ENCODE measurements at regions not wholly inside any gene's neighbourhood (a gene's known extent, or its start where the extent isn't known, plus 50 kb on each side); places are given as distances from the start of the nearest gene placed in this dataset.

- TF ChIP-seq CTCF (IDR thresholded peaks at IDR 0.05) = no peak
- TF ChIP-seq POLR2A (IDR thresholded peaks at IDR 0.05) = no peak
Observed at GRCh38 chr1:83100133-83100532, 898.8 kb downstream of the TTLL7 start.
